Right lobe of liver (tissue), 4 donors: ENCODE measurements at regions not wholly inside any gene's neighbourhood (a gene's known extent, or its start where the extent isn't known, plus 50 kb on each side); places are given as distances from the start of the nearest gene placed in this dataset.

ENCODE experiments used
- POLR2A ChIP-seq: fragments of 450-650 bp; IDR thresholded peaks from one replicate; pipeline ENCODE4 v1.6.1; 2017; ENCODE audit warnings: antibody characterized with exemption, mild to moderate bottlenecking
- TF ChIP-seq, protein P1 (sequence below), 4 donors: fragments of 200-600 bp in 3 of 4; fragments of 450-650 bp in 1 of 4; IDR thresholded peaks; one replicate each; pipeline versions ENCODE4 v1.5.1 to v1.8.0; 2016 to 2022; ENCODE audit warnings: antibody characterized with exemption in 4 of 4, mild to moderate bottlenecking in 2 of 4
- donor health status: DM: no; HTN: no; CAD: no.
- donor health status: DM: no; HTN: no; CAD: no.
- donor health status: DM: no; HTN: yes; CAD: no.

DNA sequence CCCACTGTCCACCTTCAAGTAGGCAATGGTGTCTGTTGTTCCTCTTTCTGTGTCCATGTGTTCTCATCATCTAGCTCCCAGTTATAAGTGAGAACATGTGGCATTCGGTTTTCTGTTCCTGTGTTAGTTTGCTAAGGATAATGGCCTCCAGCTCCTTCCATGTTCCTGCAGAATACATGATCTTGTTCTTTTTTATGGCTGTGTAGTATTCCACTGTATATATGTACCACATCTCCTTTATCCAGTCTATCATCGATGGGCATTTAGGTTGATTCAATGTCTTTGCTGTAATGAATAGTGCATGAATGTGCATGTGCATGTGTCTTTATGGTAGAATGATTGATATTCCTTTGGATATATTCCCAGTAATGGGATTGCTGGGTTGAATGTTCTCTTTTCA lies 123.3 kb upstream of the LHX5 start:
- TF ChIP-seq, protein P1, sequence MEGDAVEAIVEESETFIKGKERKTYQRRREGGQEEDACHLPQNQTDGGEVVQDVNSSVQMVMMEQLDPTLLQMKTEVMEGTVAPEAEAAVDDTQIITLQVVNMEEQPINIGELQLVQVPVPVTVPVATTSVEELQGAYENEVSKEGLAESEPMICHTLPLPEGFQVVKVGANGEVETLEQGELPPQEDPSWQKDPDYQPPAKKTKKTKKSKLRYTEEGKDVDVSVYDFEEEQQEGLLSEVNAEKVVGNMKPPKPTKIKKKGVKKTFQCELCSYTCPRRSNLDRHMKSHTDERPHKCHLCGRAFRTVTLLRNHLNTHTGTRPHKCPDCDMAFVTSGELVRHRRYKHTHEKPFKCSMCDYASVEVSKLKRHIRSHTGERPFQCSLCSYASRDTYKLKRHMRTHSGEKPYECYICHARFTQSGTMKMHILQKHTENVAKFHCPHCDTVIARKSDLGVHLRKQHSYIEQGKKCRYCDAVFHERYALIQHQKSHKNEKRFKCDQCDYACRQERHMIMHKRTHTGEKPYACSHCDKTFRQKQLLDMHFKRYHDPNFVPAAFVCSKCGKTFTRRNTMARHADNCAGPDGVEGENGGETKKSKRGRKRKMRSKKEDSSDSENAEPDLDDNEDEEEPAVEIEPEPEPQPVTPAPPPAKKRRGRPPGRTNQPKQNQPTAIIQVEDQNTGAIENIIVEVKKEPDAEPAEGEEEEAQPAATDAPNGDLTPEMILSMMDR (IDR thresholded peaks at IDR 0.05): no peak
- TF ChIP-seq POLR2A: no peak
